ENCODE measurements at regions not wholly inside any gene's neighbourhood (a gene's known extent, or its start where the extent isn't known, plus 50 kb on each side); places are given as distances from the start of the nearest gene placed in this dataset.

DNA sequence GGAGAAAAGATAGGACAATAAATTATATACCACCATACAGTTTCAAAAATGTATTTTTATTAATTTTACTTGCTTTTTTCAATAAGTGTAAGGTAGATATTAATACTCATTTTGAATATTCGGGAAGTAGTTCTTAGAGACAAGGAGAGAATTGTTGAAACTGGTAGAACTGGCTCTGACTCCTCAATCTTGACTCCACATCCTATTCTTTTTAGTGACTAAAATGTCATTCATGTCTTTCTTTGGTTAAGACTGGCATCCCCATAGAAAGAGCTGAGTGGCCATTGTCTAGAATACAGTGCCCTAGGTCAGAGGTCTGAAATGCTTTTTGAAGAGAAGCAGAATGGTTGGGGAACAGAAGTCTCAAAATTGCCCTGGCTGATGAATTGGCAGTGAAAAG lies 177.6 kb upstream of the LRIG3 start:
- Histone ChIP-seq H3K9ac (no peak overlapping the region), H3K27me3 (no peaks in the 10 kb centered on the region), H4K20me1 (no peaks in the 10 kb centered on the region), H3K4me2 (no peak overlapping the region), H3K9me3 (no peaks in the 10 kb centered on the region), H3K36me3 (no peaks in the 10 kb centered on the region), H3K4me1 (no peaks in the 10 kb centered on the region), H3K4me3 (no peak overlapping the region), H3K27ac (no peak overlapping the region)
- TF ChIP-seq Cebpa-rat (IDR thresholded peaks at IDR 0.05) = no peak

DNA sequence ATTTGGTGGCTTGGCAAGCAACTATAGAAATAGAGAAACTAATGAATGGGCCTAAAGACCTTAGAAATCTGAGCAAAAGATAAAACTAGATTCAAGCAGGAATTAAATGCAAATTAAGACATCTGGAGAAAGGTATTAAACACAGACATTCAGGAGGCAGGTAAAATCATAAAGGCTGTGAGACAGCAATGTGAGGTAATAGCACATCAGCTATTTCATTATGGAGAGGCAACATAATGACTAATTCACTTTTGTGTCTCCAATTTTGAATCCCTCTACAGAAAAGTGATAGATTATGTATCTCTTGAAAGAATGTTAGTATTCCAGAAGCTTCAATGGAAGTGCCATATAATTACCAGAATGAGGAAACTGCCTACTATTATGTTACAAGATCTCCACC lies 175.9 kb upstream of the LRIG3 start:
- no peaks in the 10 kb centered on the region for H3K27me3 ChIP-seq
- TF ChIP-seq Cebpa-rat (IDR thresholded peaks at IDR 0.05) = no peak
- no peaks in the 10 kb centered on the region for H3K4me1 ChIP-seq
- no peak overlapping the region for H3K4me3 ChIP-seq
- no peak overlapping the region for H3K27ac ChIP-seq
- no peaks in the 10 kb centered on the region for H3K36me3 ChIP-seq
- no peaks in the 10 kb centered on the region for H3K9me3 ChIP-seq
- no peak overlapping the region for H3K9ac ChIP-seq
- H3K4me2 ChIP-seq = no peak overlapping the region
- H4K20me1 ChIP-seq = no peaks in the 10 kb centered on the region

GRCh38 chr12:59093073-59093772 lies 172.9 kb upstream of the LRIG3 start:
- Histone ChIP-seq H3K9ac (no peak overlapping the region), H3K9me3 (no peaks in the 10 kb centered on the region), H3K4me1 (no peaks in the 10 kb centered on the region), H3K4me2 (no peak overlapping the region), H3K4me3 (no peak overlapping the region), H3K36me3 (no peaks in the 10 kb centered on the region), H3K27me3 (no peaks in the 10 kb centered on the region), H3K27ac (no peak overlapping the region), H4K20me1 (no peaks in the 10 kb centered on the region)
- no peak for TF ChIP-seq Cebpa-rat (IDR thresholded peaks at IDR 0.05)

DNA sequence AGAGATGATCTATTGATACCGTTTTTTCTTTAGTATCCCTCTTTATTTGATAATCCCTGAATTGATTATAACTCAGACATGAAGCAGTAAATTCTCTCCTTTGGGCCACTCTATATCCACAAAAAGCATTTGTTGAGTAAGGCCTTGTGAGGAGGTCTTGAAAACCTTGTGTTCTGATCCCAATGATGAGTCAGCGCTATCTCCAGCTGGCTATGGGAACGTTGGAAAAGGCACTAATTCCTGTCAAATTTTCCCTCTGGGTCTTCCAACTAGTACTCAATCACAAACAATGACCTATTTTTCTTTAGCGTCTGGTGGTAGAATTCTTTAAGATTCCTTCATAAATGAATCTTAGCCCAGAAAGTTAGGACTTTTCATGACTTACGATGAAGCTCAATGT lies 168.4 kb upstream of the LRIG3 start:
- Histone ChIP-seq H3K9me3 (no peaks in the 10 kb centered on the region), H3K4me3 (no peak overlapping the region), H3K27ac (no peak overlapping the region), H3K4me1 (no peaks in the 10 kb centered on the region), H4K20me1 (no peaks in the 10 kb centered on the region), H3K27me3 (no peaks in the 10 kb centered on the region), H3K4me2 (no peak overlapping the region), H3K9ac (no peak overlapping the region), H3K36me3 (no peaks in the 10 kb centered on the region)
- no peak for TF ChIP-seq Cebpa-rat (IDR thresholded peaks at IDR 0.05)

- H3K4me2 ChIP-seq = no peak overlapping the region
- H4K20me1 ChIP-seq = no peaks in the 10 kb centered on the region
- H3K9me3 ChIP-seq = no peaks in the 10 kb centered on the region
- no peak overlapping the region for H3K9ac ChIP-seq
- H3K36me3 ChIP-seq = no peaks in the 10 kb centered on the region
- no peaks in the 10 kb centered on the region for H3K4me1 ChIP-seq
- TF ChIP-seq Cebpa-rat (IDR thresholded peaks at IDR 0.05) = no peak
- H3K4me3 ChIP-seq = no peak overlapping the region
- H3K27me3 ChIP-seq = no peaks in the 10 kb centered on the region
- H3K27ac ChIP-seq = no peak overlapping the region
These were observed 167.4 kb upstream of the LRIG3 start for GRCh38 chr12:59087691-59088090.

GRCh38 chr12:59087077-59087673 lies 166.9 kb upstream of the LRIG3 start:
- no peaks in the 10 kb centered on the region for H3K27me3 ChIP-seq

DNA sequence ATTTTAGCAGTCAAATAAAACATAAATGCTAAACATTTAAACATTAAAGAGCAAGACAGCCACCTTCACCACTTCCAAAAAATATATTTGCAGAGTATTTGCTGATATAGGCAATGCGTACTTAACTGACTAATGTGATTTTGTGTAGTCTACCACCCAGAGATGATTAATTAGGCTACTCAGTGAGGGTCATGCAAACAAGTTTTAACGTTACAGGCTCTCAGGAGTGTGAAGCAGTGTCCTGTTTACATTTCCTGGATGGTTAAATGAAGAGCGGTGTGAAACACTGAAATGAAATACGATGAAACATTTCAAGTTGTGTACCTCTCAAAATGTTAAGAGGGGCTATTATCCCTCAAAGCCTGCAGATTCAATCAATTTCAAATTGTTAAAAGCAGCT lies 165.8 kb upstream of the LRIG3 start:
- no peak overlapping the region for H3K9ac ChIP-seq
- H3K4me3 ChIP-seq = no peak overlapping the region
- no peaks in the 10 kb centered on the region for H3K36me3 ChIP-seq
- H3K4me2 ChIP-seq = no peak overlapping the region
- no peak for TF ChIP-seq Cebpa-rat (IDR thresholded peaks at IDR 0.05)
- no peaks in the 10 kb centered on the region for H3K9me3 ChIP-seq
- no peaks in the 10 kb centered on the region for H4K20me1 ChIP-seq
- H3K27ac ChIP-seq = no peak overlapping the region
- H3K27me3 ChIP-seq = no peaks in the 10 kb centered on the region
- no peaks in the 10 kb centered on the region for H3K4me1 ChIP-seq

More at GRCh38 chr12:59087077-59087673, 166.9 kb upstream of the LRIG3 start:
- no peaks in the 10 kb centered on the region for H3K4me1 ChIP-seq
- H3K27ac ChIP-seq = no peak overlapping the region
- TF ChIP-seq Cebpa-rat (IDR thresholded peaks at IDR 0.05) = no peak
- no peak overlapping the region for H3K4me3 ChIP-seq
- H4K20me1 ChIP-seq = no peaks in the 10 kb centered on the region
- H3K36me3 ChIP-seq = no peaks in the 10 kb centered on the region
- H3K9me3 ChIP-seq = no peaks in the 10 kb centered on the region
- no peak overlapping the region for H3K9ac ChIP-seq
- no peak overlapping the region for H3K4me2 ChIP-seq

- Histone ChIP-seq H3K4me2 (no peak overlapping the region), H3K4me3 (no peak overlapping the region), H3K36me3 (no peaks in the 10 kb centered on the region), H3K9me3 (no peaks in the 10 kb centered on the region), H3K4me1 (no peaks in the 10 kb centered on the region), H3K27me3 (no peaks in the 10 kb centered on the region), H4K20me1 (no peaks in the 10 kb centered on the region), H3K9ac (no peak overlapping the region), H3K27ac (no peak overlapping the region)
- TF ChIP-seq Cebpa-rat (IDR thresholded peaks at IDR 0.05) = no peak
These were observed 165.4 kb upstream of the LRIG3 start for GRCh38 chr12:59085690-59086089.

- Histone ChIP-seq H3K4me3 (no peak overlapping the region), H4K20me1 (no peaks in the 10 kb centered on the region), H3K9ac (no peak overlapping the region), H3K27me3 (no peaks in the 10 kb centered on the region), H3K9me3 (no peaks in the 10 kb centered on the region), H3K36me3 (no peaks in the 10 kb centered on the region), H3K27ac (no peak overlapping the region), H3K4me1 (no peaks in the 10 kb centered on the region), H3K4me2 (no peak overlapping the region)
- no peak for TF ChIP-seq Cebpa-rat (IDR thresholded peaks at IDR 0.05)
These were observed 164.4 kb upstream of the LRIG3 start for GRCh38 chr12:59084511-59085375.

- H3K9me3 ChIP-seq = no peaks in the 10 kb centered on the region
- no peaks in the 10 kb centered on the region for H3K36me3 ChIP-seq
- no peak overlapping the region for H3K27ac ChIP-seq
- no peaks in the 10 kb centered on the region for H4K20me1 ChIP-seq
- no peaks in the 10 kb centered on the region for H3K27me3 ChIP-seq
- no peaks in the 10 kb centered on the region for H3K4me1 ChIP-seq
- H3K9ac ChIP-seq = no peak overlapping the region
- H3K4me2 ChIP-seq = no peak overlapping the region
- no peak overlapping the region for H3K4me3 ChIP-seq
- TF ChIP-seq Cebpa-rat (IDR thresholded peaks at IDR 0.05) = no peak
These were observed 162.6 kb upstream of the LRIG3 start for GRCh38 chr12:59082952-59083351.
